GM23338 (cell line): ENCODE measurements at regions not wholly inside any gene's neighbourhood (a gene's known extent, or its start where the extent isn't known, plus 50 kb on each side); places are given as distances from the start of the nearest gene placed in this dataset.

Source experiments
- CREB1 ChIP-seq: fragments of 250-450 bp; sonication (Bioruptor Pico); IDR thresholded peaks from 2 replicates; pipeline ENCODE4 v1.5.0; 2020; ENCODE audit warnings: low read depth, mild to moderate bottlenecking, moderate library complexity
- CTCF ChIP-seq, 2 experiments: fragments of 200-600 bp in 1 of 2; sonication (generic) in 1 of 2; conservative IDR thresholded peaks; 2 replicates each; pipeline versions ENCODE4 v1.5.1 to v1.6.1; 2016 to 2017; ENCODE audit warnings: antibody characterized with exemption in 2 of 2, low read depth in 2 of 2, mild to moderate bottlenecking in 2 of 2, moderate library complexity in 1 of 2
- EZH2 ChIP-seq: fragments of 200-600 bp; sonication (generic); IDR thresholded peaks from one replicate; pipeline ENCODE4 v1.8.0; 2017; ENCODE audit warnings: antibody characterized with exemption, mild to moderate bottlenecking, low read depth; ENCODE audit not compliant: unreplicated experiment
- EZH2phosphoT487 ChIP-seq: fragments of 200-600 bp; sonication (generic); IDR thresholded peaks from one replicate; pipeline ENCODE4 v1.8.1; 2018; ENCODE audit warnings: antibody characterized with exemption; ENCODE audit not compliant: unreplicated experiment
- POLR2AphosphoS5 ChIP-seq: IDR thresholded peaks from 2 replicates; pipeline ENCODE4 v1.6.1; 2016; ENCODE audit warnings: antibody characterized with exemption, low read depth
- ZNF331 ChIP-seq: fragments of 250-450 bp; sonication (Bioruptor Pico); IDR thresholded peaks from 2 replicates; pipeline ENCODE4 v1.5.0; 2020; ENCODE audit warnings: low read depth, mild to moderate bottlenecking, moderate library complexity
- TF ChIP-seq, protein P1 (sequence below): IDR thresholded peaks from 2 replicates; pipeline ENCODE4 v1.6.1; 2016; ENCODE audit warnings: antibody characterized with exemption

DNA sequence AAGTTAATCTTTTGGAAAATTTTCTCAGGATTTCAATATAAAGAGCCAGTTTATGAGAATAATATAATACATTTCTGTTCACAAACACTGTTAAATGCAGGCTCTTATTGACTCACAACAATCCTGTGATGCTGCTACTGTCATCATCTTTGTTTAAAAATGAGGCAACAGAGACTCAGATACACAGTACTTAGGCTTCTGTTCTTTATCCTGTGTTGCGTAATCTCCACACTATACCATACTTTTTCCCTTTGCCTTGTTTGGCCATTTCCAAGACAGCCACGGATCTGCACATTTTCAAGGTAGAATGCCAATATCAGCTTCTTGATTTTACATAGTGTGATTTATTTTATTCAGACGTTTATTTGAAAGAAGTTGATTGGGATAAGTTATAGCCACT lies 699.0 kb upstream of the CITED2 start:
- TF ChIP-seq CTCF (conservative IDR thresholded peaks at IDR 0.05; ENCODE audit: low read depth in 2 of 2): no peak
- no peak for TF ChIP-seq POLR2AphosphoS5
- no peak for TF ChIP-seq CREB1 (CRISPR knock-in tag)
- no peak for TF ChIP-seq EZH2
- TF ChIP-seq ZNF331 (CRISPR knock-in tag): no peak
- no peak for TF ChIP-seq EZH2phosphoT487
- TF ChIP-seq, protein P1, sequence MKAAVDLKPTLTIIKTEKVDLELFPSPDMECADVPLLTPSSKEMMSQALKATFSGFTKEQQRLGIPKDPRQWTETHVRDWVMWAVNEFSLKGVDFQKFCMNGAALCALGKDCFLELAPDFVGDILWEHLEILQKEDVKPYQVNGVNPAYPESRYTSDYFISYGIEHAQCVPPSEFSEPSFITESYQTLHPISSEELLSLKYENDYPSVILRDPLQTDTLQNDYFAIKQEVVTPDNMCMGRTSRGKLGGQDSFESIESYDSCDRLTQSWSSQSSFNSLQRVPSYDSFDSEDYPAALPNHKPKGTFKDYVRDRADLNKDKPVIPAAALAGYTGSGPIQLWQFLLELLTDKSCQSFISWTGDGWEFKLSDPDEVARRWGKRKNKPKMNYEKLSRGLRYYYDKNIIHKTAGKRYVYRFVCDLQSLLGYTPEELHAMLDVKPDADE: no peak
